ENCODE measurements at regions not wholly inside any gene's neighbourhood (a gene's known extent, or its start where the extent isn't known, plus 50 kb on each side); places are given as distances from the start of the nearest gene placed in this dataset.

DNA sequence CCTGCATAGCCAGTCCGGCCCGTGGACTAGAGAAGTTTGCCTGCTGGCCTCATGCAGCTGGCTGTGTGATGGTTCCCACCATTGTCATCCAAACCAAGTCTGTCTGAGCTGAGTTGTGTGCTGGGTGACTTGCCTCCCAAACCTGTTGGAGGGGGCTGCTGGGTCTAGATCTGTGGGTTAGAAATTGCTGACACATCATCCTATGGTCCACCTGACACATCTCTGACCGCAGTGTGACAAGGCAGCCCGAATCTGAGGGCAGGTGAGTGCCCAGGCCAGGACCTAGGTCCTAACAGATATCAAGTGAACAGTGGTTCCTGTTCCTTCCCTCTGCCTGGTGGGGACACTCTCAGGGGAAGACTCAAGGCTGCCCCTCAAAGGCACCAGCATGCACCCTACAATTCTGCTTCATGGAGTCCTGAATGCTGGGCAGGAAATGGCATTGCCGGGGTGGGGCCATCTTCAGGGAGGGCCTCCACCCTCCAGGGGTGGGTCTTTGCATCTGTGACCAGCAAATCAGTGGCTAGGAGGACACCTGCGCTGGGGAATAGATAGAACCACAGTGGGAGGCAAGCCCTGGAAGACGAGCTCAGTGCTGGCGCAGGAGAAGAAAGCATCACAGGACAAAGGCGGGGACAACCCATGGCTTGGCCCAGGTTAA lies 117.9 kb upstream of the ID2 start:
- H2AFZ ChIP-seq (ENCODE audit: low read length), result no peak overlapping the region
- no peaks in the 10 kb centered on the region for H3K27me3 ChIP-seq (replicated peaks; ENCODE audit: insufficient read depth, low read length)
- no peak overlapping the region for H3K4me2 ChIP-seq (ENCODE audit: low read depth, low read length)

GRCh38 chr2:8564475-8564874 lies 117.4 kb upstream of the ID2 start:
- no peaks in the 10 kb centered on the region for H3K79me2 ChIP-seq (ENCODE audit: low read length)

More for the DNA sequence above, 117.9 kb upstream of the ID2 start:
- no peaks in the 10 kb centered on the region for H4K20me1 ChIP-seq (ENCODE audit: insufficient read depth, low read length)
- no peak overlapping the region for H3K27ac ChIP-seq (ENCODE audit: low read length)
- H3K9ac ChIP-seq (ENCODE audit: low read length), result no peak overlapping the region
- no peaks in the 10 kb centered on the region for H3K36me3 ChIP-seq (replicated peaks; ENCODE audit: insufficient read depth, low read length)
- H3F3A ChIP-seq (ENCODE audit: insufficient read depth, low read length), result no peaks in the 10 kb centered on the region
- H3K4me3 ChIP-seq (ENCODE audit: low read length), result no peak overlapping the region
- no peaks in the 10 kb centered on the region for H3K9me2 ChIP-seq (replicated peaks; ENCODE audit: insufficient read depth, low read length)
- no peaks in the 10 kb centered on the region for H3K9me3 ChIP-seq (replicated peaks; ENCODE audit: insufficient read depth, low read length)
- H3K4me1 ChIP-seq (ENCODE audit: low read length), result no peaks in the 10 kb centered on the region
- DNase-seq, result no peak
- H3K79me2 ChIP-seq (ENCODE audit: low read length), result no peaks in the 10 kb centered on the region
- TF ChIP-seq EZH2phosphoT487 (IDR thresholded peaks at IDR 0.05; ENCODE audit: low read length) (no peak), CTCF (IDR thresholded peaks at IDR 0.05; ENCODE audit: low read length) (no peak), EZH2 (optimal IDR thresholded peaks at IDR 0.05; ENCODE audit: low read depth, low read length) (no peak)

DNA sequence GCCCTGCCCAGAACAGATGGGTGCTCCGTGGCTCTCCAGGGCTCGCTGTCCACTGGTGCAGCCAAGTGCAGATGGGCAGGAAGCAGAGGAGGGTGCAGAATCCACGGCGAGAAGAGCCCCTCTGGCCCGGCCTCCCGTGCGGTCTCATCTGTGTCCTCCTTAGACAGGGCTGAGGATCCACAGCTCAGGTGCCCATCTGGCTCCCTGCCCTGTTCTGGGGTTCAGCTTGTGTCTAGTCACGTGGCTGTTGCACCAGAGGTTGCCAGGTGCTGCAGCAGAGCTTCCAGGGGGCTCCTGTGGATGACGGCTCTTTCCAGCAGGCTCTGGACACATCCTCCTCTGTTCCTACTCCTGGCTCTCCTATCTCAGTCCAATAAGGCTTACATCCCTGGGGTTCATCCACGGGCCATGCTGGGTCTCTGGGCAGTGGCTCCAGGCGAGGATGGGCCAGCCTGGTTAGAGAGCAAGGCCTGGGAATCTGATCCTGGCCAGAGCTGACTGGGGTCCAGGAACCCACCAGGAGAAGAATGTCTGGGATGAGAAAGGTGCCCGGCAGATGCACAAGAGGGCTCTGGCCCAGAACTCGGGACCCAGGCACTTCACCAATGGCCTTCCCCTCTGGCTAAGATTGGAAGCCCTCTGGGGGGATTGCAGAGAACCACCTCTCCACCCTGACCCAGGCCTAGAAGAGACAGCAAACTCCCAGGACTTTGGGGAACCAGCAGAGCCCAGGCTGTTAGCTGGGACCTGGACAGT lies 116.3 kb upstream of the ID2 start:
- H3K27me3 ChIP-seq (replicated peaks; ENCODE audit: insufficient read depth, low read length), result no peaks in the 10 kb centered on the region
- DNase-seq, result no peak
- H3K4me1 ChIP-seq (ENCODE audit: low read length), result no peaks in the 10 kb centered on the region
- no peaks in the 10 kb centered on the region for H3K79me2 ChIP-seq (ENCODE audit: low read length)
- no peak overlapping the region for H3K4me2 ChIP-seq (ENCODE audit: low read depth, low read length)
- H3K27ac ChIP-seq (ENCODE audit: low read length), result no peak overlapping the region
- H2AFZ ChIP-seq (ENCODE audit: low read length), result no peak overlapping the region
- no peak overlapping the region for H3K9ac ChIP-seq (ENCODE audit: low read length)
- H4K20me1 ChIP-seq (ENCODE audit: insufficient read depth, low read length), result no peaks in the 10 kb centered on the region
- no peaks in the 10 kb centered on the region for H3K36me3 ChIP-seq (replicated peaks; ENCODE audit: insufficient read depth, low read length)
- TF ChIP-seq EZH2phosphoT487 (IDR thresholded peaks at IDR 0.05; ENCODE audit: low read length) (no peak), EZH2 (optimal IDR thresholded peaks at IDR 0.05; ENCODE audit: low read depth, low read length) (no peak), CTCF (IDR thresholded peaks at IDR 0.05; ENCODE audit: low read length) (no peak)
- H3F3A ChIP-seq (ENCODE audit: insufficient read depth, low read length), result no peaks in the 10 kb centered on the region
- no peak overlapping the region for H3K4me3 ChIP-seq (ENCODE audit: low read length)
- no peaks in the 10 kb centered on the region for H3K9me2 ChIP-seq (replicated peaks; ENCODE audit: insufficient read depth, low read length)
- no peaks in the 10 kb centered on the region for H3K9me3 ChIP-seq (replicated peaks; ENCODE audit: insufficient read depth, low read length)

More at GRCh38 chr2:8564475-8564874, 117.4 kb upstream of the ID2 start:
- no peak for DNase-seq
- Histone ChIP-seq H4K20me1 (ENCODE audit: insufficient read depth, low read length) (no peaks in the 10 kb centered on the region), H3K4me2 (ENCODE audit: low read depth, low read length) (no peak overlapping the region), H3K27me3 (replicated peaks; ENCODE audit: insufficient read depth, low read length) (no peaks in the 10 kb centered on the region), H3K4me3 (ENCODE audit: low read length) (no peak overlapping the region), H3K9me3 (replicated peaks; ENCODE audit: insufficient read depth, low read length) (no peaks in the 10 kb centered on the region), H3F3A (ENCODE audit: insufficient read depth, low read length) (no peaks in the 10 kb centered on the region), H3K36me3 (replicated peaks; ENCODE audit: insufficient read depth, low read length) (no peaks in the 10 kb centered on the region), H3K9me2 (replicated peaks; ENCODE audit: insufficient read depth, low read length) (no peaks in the 10 kb centered on the region), H3K27ac (ENCODE audit: low read length) (no peak overlapping the region), H2AFZ (ENCODE audit: low read length) (no peak overlapping the region), H3K4me1 (ENCODE audit: low read length) (no peaks in the 10 kb centered on the region), H3K9ac (ENCODE audit: low read length) (no peak overlapping the region)
- TF ChIP-seq EZH2phosphoT487 (IDR thresholded peaks at IDR 0.05; ENCODE audit: low read length) (no peak), EZH2 (optimal IDR thresholded peaks at IDR 0.05; ENCODE audit: low read depth, low read length) (no peak), CTCF (IDR thresholded peaks at IDR 0.05; ENCODE audit: low read length) (no peak)
